GM12878 (cell line): ENCODE measurements at regions not wholly inside any gene's neighbourhood (a gene's known extent, or its start where the extent isn't known, plus 50 kb on each side); places are given as distances from the start of the nearest gene placed in this dataset.

Source experiments
- ATAC-seq: fragments of 200-7000 bp; cut with Tn5 transposase; 3 replicates; pipeline ENCODE4 v1.9.1; 2020; ENCODE audit warnings: mild to moderate bottlenecking, moderate library complexity
- BruUV-seq: library from RNA; stranded (reverse); fragments of 400-500 nt; replicated peaks from 2 replicates; lab custom pipeline; 2021; lab: Mats Ljungman, UMichigan
- CTCF ChIA-PET: fragments of 300-600 bp; sonication (Branson Sonifier 250); formaldehyde crosslinking; extraction: SDS; loops from one replicate; lab custom pipeline; 2021; ENCODE audit warnings: inconsistent platforms; lab: Yijun Ruan, JAX
- POLR2A ChIA-PET: fragments of 350-600 bp; formaldehyde crosslinking; extraction: SDS; loops from one replicate; lab custom pipeline; 2021; ENCODE audit warnings: inconsistent platforms; lab: Charles Lee
- RAD21 ChIA-PET: fragments of 300-600 bp; sonication (Branson Sonifier 250); formaldehyde crosslinking; loops from one replicate; lab custom pipeline; 2023; ENCODE audit warnings: antibody characterized with exemption; ENCODE audit not compliant: unreplicated experiment; lab: Charles Lee
- SMC1A ChIA-PET: fragments of 300-600 bp; sonication (Branson Sonifier 250); formaldehyde crosslinking; loops from one replicate; lab custom pipeline; 2023; ENCODE audit not compliant: unreplicated experiment, uncharacterized antibody; lab: Charles Lee
- DNase-seq: peaks from one replicate; pipeline ENCODE4 v3.0.0-alpha.2; 2011; ENCODE audit warnings: low read depth, low spot score
- FAIRE-seq: peaks from 3 replicates; lab custom pipeline; 2011; peaks lifted over from hg19 to GRCh38; lab: Jason Lieb, UNC
- H2AFZ ChIP-seq: 2 replicates; pipeline ENCODE4 v1.6.0; 2011; ENCODE audit warnings: low read depth, low read length, control low read depth; ENCODE audit not compliant: control insufficient read depth
- H3K27ac ChIP-seq: 2 replicates; pipeline ENCODE4 v1.5.1; 2011; ENCODE audit warnings: control low read depth; ENCODE audit not compliant: control insufficient read depth, insufficient read depth
- H3K27me3 ChIP-seq, 2 experiments: replicated peaks in 1 of 2; 2 replicates each; pipeline versions ENCODE4 v1.6.0 to v1.6.1; 2011; ENCODE audit warnings: low read length in 1 of 2; ENCODE audit not compliant: control insufficient read depth in 2 of 2, insufficient read depth in 2 of 2
- H3K36me3 ChIP-seq, 2 experiments: 2 replicates each; pipeline ENCODE4 v1.5.1; 2011; ENCODE audit warnings: low read length in 1 of 2; ENCODE audit not compliant: control insufficient read depth in 2 of 2, insufficient read depth in 2 of 2
- H3K4me1 ChIP-seq: 2 replicates; pipeline ENCODE4 v1.6.1; 2011; ENCODE audit warnings: mild to moderate bottlenecking, low read length, moderate library complexity, mixed read lengths; ENCODE audit not compliant: control insufficient read depth, insufficient read depth
- H3K4me2 ChIP-seq: 2 replicates; pipeline ENCODE4 v1.6.0; 2011; ENCODE audit warnings: control low read depth; ENCODE audit not compliant: control insufficient read depth, insufficient read depth
- H3K4me3 ChIP-seq: fragments of 200-600 bp; sonication (generic); 2 replicates; pipeline ENCODE4 v1.5.1; 2016
- H3K79me2 ChIP-seq: 2 replicates; pipeline ENCODE4 v1.6.0; 2011; ENCODE audit warnings: low read length; ENCODE audit not compliant: control insufficient read depth, insufficient read depth
- H3K9ac ChIP-seq: 2 replicates; pipeline ENCODE4 v1.8.0; 2011; ENCODE audit warnings: low read length, control low read depth, mixed read lengths; ENCODE audit not compliant: control insufficient read depth, insufficient read depth
- H3K9me3 ChIP-seq: replicated peaks from 3 replicates; pipeline ENCODE4 v1.5.1; 2011; ENCODE audit warnings: mild to moderate bottlenecking, low read length; ENCODE audit not compliant: control insufficient read depth, insufficient read depth
- H4K20me1 ChIP-seq: 2 replicates; pipeline ENCODE4 v1.6.0; 2011; ENCODE audit not compliant: control insufficient read depth, insufficient read depth
- CBFB ChIP-seq: IDR thresholded peaks from 2 replicates; pipeline ENCODE4 v1.6.1; 2016; ENCODE audit warnings: antibody characterized with exemption, low read depth
- HCFC1 ChIP-seq: fragments of 150-350 bp; IDR thresholded peaks from 2 replicates; pipeline ENCODE4 v1.6.1; 2014; ENCODE audit warnings: low read length
- HDAC2 ChIP-seq: fragments of 200-600 bp; sonication (generic); IDR thresholded peaks from 2 replicates; pipeline ENCODE4 v1.6.1; 2017
- LARP7 ChIP-seq: fragments of 450-650 bp; IDR thresholded peaks from 2 replicates; pipeline ENCODE4 v1.6.1; 2017; ENCODE audit warnings: mild to moderate bottlenecking
- MEF2A ChIP-seq: IDR thresholded peaks from 2 replicates; pipeline ENCODE4 v1.6.1; 2011; ENCODE audit warnings: low read depth, mild to moderate bottlenecking, low read length, moderate library complexity; ENCODE audit not compliant: insufficient read depth
- NR2C1 ChIP-seq: fragments of 450-650 bp; IDR thresholded peaks from 2 replicates; pipeline ENCODE4 v1.6.1; 2017; ENCODE audit warnings: antibody characterized with exemption, mild to moderate bottlenecking, moderate library complexity
- PBX3 ChIP-seq: IDR thresholded peaks from 2 replicates; pipeline ENCODE4 v1.6.1; 2011; ENCODE audit warnings: mild to moderate bottlenecking, low read depth, low read length, moderate library complexity; ENCODE audit not compliant: insufficient replicate concordance
- POLR2AphosphoS5 ChIP-seq: IDR thresholded peaks from 2 replicates; pipeline ENCODE4 v1.6.1; 2011; ENCODE audit warnings: mild to moderate bottlenecking, low read length, inconsistent platforms
- REST ChIP-seq: IDR thresholded peaks from 2 replicates; pipeline ENCODE4 v1.6.1; 2012; ENCODE audit warnings: mild to moderate bottlenecking, low read depth, low read length
- SIN3A ChIP-seq: IDR thresholded peaks from 2 replicates; pipeline ENCODE4 v1.6.1; 2012; ENCODE audit warnings: low read depth, low read length, improper control_type of control experiment
- SKIL ChIP-seq: fragments of 450-650 bp; IDR thresholded peaks from 2 replicates; pipeline ENCODE4 v1.6.1; 2017; ENCODE audit warnings: mild to moderate bottlenecking, low read depth, inconsistent platforms; ENCODE audit not compliant: poor library complexity, severe bottlenecking
- SPI1 ChIP-seq: IDR thresholded peaks from 2 replicates; pipeline ENCODE4 v1.6.1; 2011; ENCODE audit warnings: low read depth, mild to moderate bottlenecking, low read length, moderate library complexity, borderline replicate concordance; ENCODE audit not compliant: insufficient read depth
- TCF3 ChIP-seq: IDR thresholded peaks from 2 replicates; pipeline ENCODE4 v1.6.1; 2012; ENCODE audit warnings: low read depth, mild to moderate bottlenecking, low read length, borderline replicate concordance; ENCODE audit not compliant: insufficient read depth
- TCF7 ChIP-seq: IDR thresholded peaks from 2 replicates; pipeline ENCODE4 v1.6.1; 2014; ENCODE audit warnings: antibody characterized with exemption, borderline replicate concordance
- ZBED1 ChIP-seq: IDR thresholded peaks from 2 replicates; pipeline ENCODE4 v1.6.1; 2016; ENCODE audit warnings: borderline replicate concordance
- ZSCAN29 ChIP-seq: fragments of 450-650 bp; IDR thresholded peaks from 2 replicates; pipeline ENCODE4 v1.6.1; 2017; ENCODE audit warnings: mild to moderate bottlenecking, moderate library complexity
- ZZZ3 ChIP-seq: IDR thresholded peaks from 2 replicates; pipeline ENCODE4 v1.6.1; 2011; ENCODE audit warnings: low read depth; ENCODE audit not compliant: control insufficient read depth, insufficient read length
- WGBS: methylation state at CpG from one replicate; pipeline ENCODE4 v1.1.6; 2016; ENCODE audit warnings: low lambda C conversion rate; ENCODE audit not compliant: insufficient replicate concordance, insufficient coverage; ENCODE audit errors: missing lambda C conversion rate; 5-methylcytosine and 5-hydroxymethylcytosine counted together
- in situ Hi-C: fragments of 300-500 bp; cut with MboI; formaldehyde crosslinking; loops from 9 replicates; pipeline ENCODE4 v1.14.3; 2018; ENCODE audit warnings: mixed read lengths
- intact Hi-C: fragments of 100-400 bp; cut with micrococcal nuclease; formaldehyde crosslinking; loops from one replicate; pipeline ENCODE4 v1.14.2; 2022; ENCODE audit not compliant: unreplicated experiment

GRCh38 chr14:38329246-38329645 is 73.4 kb upstream of the CLEC14A start:
- Histone ChIP-seq H3K27ac (no peak overlapping the region), H3K4me3 (no peak overlapping the region), H3K9me3 (no peaks in the 10 kb centered on the region), H3K9ac (no peak overlapping the region), H3K27me3 (no peaks in the 10 kb centered on the region), H4K20me1 (no peaks in the 10 kb centered on the region), H2AFZ (no peak overlapping the region), H3K36me3 (no peaks in the 10 kb centered on the region), H3K79me2 (no peaks in the 10 kb centered on the region), H3K4me2 (no peak overlapping the region), H3K4me1 (no peaks in the 10 kb centered on the region)
- intact Hi-C loops (no loop called here), in situ Hi-C loops (no loop called here)
- TF ChIP-seq PBX3 = no peak
- TF ChIP-seq LARP7 = no peak
- TF ChIP-seq ZZZ3 = no peak
- TF ChIP-seq POLR2AphosphoS5 = no peak
- no peak for TF ChIP-seq HDAC2
- no peak for TF ChIP-seq NR2C1
- no peak for TF ChIP-seq ZBED1
- TF ChIP-seq MEF2A = no peak
- no peak for TF ChIP-seq CBFB
- no peak for TF ChIP-seq ZSCAN29
- TF ChIP-seq HCFC1 = no peak
- TF ChIP-seq SKIL = no peak
- no peak for TF ChIP-seq REST
- TF ChIP-seq TCF7 = no peak
- TF ChIP-seq TCF3 = no peak
- TF ChIP-seq SPI1 = no peak
- TF ChIP-seq SIN3A = no peak
- no TSS peak for BruUV-seq
- no peak for FAIRE-seq
- DNase-seq = no peak
- no peak for ATAC-seq
- SMC1A ChIA-PET = no interaction called here
- POLR2A ChIA-PET = no interaction called here
- RAD21 ChIA-PET = no interaction called here
- 45% methylated on average over 1 of the region's 1 CpG for WGBS
- CTCF ChIA-PET = no interaction called here
